ENCODE measurements at regions not wholly inside any gene's neighbourhood (a gene's known extent, or its start where the extent isn't known, plus 50 kb on each side); places are given as distances from the start of the nearest gene placed in this dataset.

- no peak for DNase-seq (ENCODE audit: low read depth)
Measured at GRCh38 chr6:165876588-165876987, 213.5 kb upstream of the PDE10A start.

DNA sequence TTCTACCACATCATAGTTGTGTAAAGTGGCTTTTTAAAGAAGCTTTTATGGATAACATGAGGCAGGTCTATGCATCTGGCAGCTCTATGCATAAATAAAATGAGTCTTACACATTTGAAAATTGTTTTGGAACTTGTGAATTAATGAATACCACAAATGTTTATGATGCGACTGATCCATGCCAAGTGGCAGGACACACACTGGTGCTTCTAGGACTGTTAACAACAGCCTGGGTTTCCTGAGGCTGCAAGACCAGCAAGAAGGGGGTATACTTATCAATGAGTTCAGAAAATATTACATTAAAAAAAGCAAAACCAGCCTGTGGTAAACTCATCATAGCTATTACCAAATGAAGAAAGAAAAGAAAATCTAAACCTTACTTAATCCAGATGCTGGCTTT is 212.9 kb upstream of the PDE10A start:
- DNase-seq (ENCODE audit: low read depth) = no peak

GRCh38 chr6:165873976-165874375 is 210.9 kb upstream of the PDE10A start:
- DNase-seq (ENCODE audit: low read depth) = no peak

DNA sequence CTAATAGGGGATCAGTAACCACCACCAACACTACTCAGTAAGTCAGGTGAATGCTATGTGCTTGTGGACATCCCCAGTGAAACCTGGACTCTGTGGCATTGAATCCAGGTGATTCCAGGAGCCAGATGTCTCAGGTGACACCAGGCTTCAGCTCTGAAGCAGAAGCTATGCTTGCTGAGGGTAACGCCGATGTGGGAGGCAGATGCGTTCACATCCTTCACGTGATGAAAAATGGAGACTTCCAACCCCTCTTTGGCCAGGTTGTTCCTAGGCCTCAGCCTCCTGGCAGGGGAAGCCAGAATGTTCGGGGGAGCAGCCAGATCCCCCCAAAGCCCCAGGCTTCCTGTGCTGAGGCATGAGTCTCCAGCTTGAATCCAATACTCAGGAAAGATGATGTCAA is 209.8 kb upstream of the PDE10A start:
- no peak for DNase-seq (ENCODE audit: low read depth)

DNA sequence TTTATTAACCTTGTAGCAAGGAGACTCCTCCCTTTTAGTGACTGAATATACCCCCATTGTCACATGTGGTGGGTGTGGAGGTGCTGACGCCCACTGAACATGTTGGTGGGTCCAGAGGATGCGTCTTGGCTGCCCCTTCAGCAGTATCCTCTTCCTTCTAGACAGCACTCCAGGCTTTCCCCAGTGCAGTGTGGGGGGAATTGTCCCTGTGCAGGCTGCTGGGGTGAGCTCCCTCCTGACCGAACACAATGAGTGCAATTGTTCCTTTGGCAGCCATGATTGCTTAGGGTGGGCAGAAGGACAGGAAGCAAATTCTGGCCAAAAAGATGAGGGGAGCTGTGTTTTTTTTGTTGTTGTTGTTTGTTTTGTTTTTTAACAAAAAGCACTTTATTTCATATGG is 209.3 kb upstream of the PDE10A start:
- DNase-seq (ENCODE audit: low read depth) = no peak

GRCh38 chr6:165871571-165871970 is 208.5 kb upstream of the PDE10A start:
- no peak for DNase-seq (ENCODE audit: low read depth)

DNA sequence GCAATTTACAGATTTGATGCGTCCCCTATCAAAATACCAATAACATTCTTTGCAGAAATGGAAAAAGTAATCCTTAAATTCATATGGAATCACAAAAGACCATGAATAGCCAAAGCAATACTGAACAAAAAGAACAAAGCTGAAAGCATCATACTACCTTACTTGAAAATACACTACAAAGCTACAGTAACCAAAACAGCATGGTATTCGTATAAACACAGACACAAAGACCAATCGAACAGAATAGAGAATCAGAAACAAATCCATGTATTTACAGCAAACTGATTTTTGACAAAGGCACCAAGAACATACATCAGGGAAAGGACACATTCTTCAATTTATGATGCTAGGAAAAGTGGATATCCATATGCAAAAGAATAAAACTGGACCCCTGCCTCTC is 206.5 kb upstream of the PDE10A start:
- DNase-seq (ENCODE audit: low read depth) = no peak

GRCh38 chr6:165864925-165865324 is 201.9 kb upstream of the PDE10A start:
- DNase-seq (ENCODE audit: low read depth) = no peak

DNA sequence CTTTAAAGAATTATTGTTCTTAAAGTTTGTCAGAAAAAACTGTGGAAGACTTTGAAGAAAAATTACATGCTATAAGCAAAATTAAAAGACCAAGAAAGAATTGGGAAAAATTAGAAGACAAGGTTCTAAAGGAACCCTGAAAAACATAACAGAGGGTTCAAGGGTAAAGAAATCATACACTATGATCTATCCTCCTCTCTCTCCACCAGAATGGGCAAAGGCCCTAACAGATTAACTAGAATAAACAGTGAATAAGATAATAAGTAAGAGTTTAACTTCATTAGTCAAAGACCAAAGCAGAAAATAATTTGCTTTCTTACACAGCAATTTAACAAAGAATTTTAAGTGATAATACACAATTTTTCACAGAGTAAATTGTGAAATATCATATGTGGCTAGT is 201.2 kb upstream of the PDE10A start:
- no peak for DNase-seq (ENCODE audit: low read depth)

DNA sequence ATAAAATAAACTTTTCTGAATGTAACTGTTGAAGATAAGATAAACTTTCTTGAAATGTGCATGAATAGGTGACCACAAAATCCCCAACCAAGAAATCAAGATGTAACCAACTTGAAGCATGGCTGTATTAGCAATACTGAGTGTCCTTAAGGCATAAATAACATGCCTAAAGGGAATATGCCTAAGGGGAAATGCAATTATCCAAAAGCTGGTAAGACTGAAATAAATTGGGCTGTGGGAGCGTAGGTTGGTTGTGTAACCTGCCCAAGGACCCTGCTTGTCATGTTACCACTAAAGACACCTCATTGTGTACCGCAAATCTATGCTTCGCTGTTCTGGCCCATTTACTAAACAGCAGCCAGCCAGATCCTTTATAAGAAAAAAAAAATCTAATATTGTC is 200.8 kb upstream of the PDE10A start:
- DNase-seq (ENCODE audit: low read depth) = no peak

GRCh38 chr6:165862813-165863212 is 199.8 kb upstream of the PDE10A start:
- DNase-seq (ENCODE audit: low read depth) = no peak

DNA sequence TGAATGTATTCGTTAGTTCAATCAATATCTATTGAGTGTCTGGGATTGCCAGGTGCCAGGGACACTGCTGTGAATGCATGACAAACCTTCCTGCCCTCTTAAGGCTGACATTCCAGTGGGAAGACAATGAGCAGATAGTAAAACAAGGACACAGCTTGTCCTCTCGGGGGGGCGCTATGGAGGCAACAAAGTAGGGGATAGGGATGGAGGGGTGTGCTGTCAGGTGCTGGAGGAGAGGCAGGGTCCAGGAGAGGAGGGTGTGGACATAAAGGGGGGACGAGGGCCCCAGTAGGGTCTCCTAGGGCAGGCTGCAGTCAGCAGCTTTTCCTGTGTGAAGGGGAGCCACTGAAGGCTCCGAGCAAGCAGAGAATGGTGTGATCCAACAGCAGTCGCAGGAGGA is 198.2 kb upstream of the PDE10A start:
- DNase-seq (ENCODE audit: low read depth) = no peak

DNA sequence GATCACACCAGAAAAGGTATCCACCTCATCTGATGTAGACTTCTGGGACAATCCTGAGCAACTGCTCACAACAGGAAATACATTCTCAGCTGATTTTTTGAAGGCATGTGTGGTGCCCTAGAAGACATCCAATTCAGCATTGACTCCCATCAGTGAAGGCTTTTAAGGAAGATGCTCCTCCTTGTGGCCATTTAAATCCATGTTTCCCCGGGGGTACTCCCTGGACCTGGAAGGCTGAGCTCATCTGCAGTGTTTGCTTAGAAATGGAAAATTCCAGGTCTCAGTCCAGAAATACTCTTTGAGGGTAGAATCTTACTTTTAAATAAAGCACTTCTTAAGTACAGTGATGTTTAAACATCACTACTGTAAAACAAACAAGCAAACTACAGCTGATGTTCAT is 195.5 kb upstream of the PDE10A start:
- DNase-seq (ENCODE audit: low read depth) = no peak

- no peak for DNase-seq (ENCODE audit: low read depth)
Measured at GRCh38 chr6:165855856-165856255, 192.8 kb upstream of the PDE10A start.

- no peak for DNase-seq (ENCODE audit: low read depth)
Measured at GRCh38 chr6:165854863-165855593, 192.0 kb upstream of the PDE10A start.

GRCh38 chr6:165854061-165854862 is 191.2 kb upstream of the PDE10A start:
- no peak for DNase-seq (ENCODE audit: low read depth)

DNA sequence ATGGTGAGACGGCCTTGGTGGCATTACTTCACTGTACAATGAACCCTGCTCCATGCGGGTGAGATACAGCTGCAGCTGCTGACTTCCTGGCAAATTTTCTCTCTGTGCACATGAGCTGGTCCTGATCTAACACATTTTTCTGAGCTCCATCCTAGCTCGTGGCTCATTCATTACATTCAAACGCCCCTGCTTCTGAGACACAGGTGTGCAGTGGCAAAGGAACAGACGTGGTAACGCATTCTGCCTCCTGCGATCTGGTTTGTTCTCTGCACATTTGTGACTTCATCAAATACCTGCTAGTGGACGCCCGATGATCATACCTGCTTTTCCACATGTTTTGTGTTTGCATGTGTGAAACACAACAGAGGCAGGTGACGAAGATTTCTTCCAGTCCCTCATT is 189.6 kb upstream of the PDE10A start:
- no peak for DNase-seq (ENCODE audit: low read depth)

GRCh38 chr6:165850434-165851019 is 187.5 kb upstream of the PDE10A start:
- DNase-seq (ENCODE audit: low read depth) = peak; percentile 32

GRCh38 chr6:165849534-165850430 is 186.7 kb upstream of the PDE10A start:
- DNase-seq (ENCODE audit: low read depth) = no peak

- DNase-seq (ENCODE audit: low read depth) = no peak
Measured at GRCh38 chr6:165848086-165848426, 185.0 kb upstream of the PDE10A start.

DNA sequence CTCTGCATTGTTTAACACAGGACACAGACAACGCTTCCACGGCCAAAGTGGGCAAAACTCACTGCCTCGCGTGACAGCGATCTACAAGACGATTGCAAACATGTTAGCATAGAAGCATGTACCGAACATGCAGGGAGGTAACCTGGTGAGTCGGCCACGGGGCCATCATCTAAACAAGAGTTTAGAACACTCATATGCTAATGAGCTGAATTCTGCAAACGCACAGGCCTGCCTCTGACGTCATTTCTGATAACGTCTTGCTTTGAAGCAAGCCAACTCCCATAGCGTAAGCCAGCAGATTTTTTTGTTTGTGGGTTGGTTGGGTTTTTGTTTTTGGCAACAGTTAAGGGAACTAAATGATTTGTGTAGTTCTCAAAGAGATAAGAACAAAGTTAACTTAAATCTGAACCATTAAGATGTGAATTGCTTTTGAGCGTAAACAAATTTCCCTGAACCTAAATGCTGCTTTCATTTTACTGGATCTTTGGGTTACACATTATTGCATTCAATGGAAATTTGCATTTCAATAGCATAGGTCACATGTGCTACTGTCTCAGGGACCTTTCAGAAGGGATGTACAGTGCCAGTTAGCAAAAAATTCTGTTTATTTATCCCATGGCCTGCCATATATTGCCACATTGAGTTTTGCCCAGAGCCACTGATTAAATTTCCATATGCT is 184.5 kb upstream of the PDE10A start:
- no peak for DNase-seq (ENCODE audit: low read depth)
